ENCODE measurements at regions not wholly inside any gene's neighbourhood (a gene's known extent, or its start where the extent isn't known, plus 50 kb on each side); places are given as distances from the start of the nearest gene placed in this dataset.
A peak's percentile ranks its signal among the peaks of the same experiment; 100 is the strongest.

GRCh38 chr3:115520241-115520640, 103.1 kb upstream of the GAP43 start:
- Histone ChIP-seq H3K4me3 (no peak overlapping the region), H3K4me1 (ENCODE audit: low read depth) (peaks cover 13% of the 10 kb centered on the region), H3K27me3 (no peaks in the 10 kb centered on the region), H3K9me3 (ENCODE audit: low read depth) (no peaks in the 10 kb centered on the region), H3K36me3 (no peaks in the 10 kb centered on the region), H3K27ac (no peak overlapping the region)
- TF ChIP-seq CTCF (IDR thresholded peaks at IDR 0.05; ENCODE audit: low read depth, low read length), result no peak
- no peak for DNase-seq (ENCODE audit: low read depth in 1 of 2, low spot score in 1 of 2)

GRCh38 chr3:115520651-115521245, 102.6 kb upstream of the GAP43 start:
- no peak for DNase-seq (ENCODE audit: low read depth in 1 of 2, low spot score in 1 of 2)
- Histone ChIP-seq H3K36me3 (no peaks in the 10 kb centered on the region), H3K27me3 (no peaks in the 10 kb centered on the region), H3K9me3 (ENCODE audit: low read depth) (no peaks in the 10 kb centered on the region), H3K27ac (no peak overlapping the region), H3K4me3 (no peak overlapping the region), H3K4me1 (ENCODE audit: low read depth) (peaks cover 13% of the 10 kb centered on the region)
- TF ChIP-seq CTCF (IDR thresholded peaks at IDR 0.05; ENCODE audit: low read depth, low read length), result no peak

- peak in 1 of 2 donors; percentile 42 for DNase-seq (ENCODE audit: low read depth in 1 of 2, low spot score in 1 of 2)
- H3K27ac ChIP-seq, result peak overlapping the region; percentile 8
- H3K9me3 ChIP-seq (ENCODE audit: low read depth), result no peaks in the 10 kb centered on the region
- no peak overlapping the region for H3K4me3 ChIP-seq
- H3K36me3 ChIP-seq, result no peaks in the 10 kb centered on the region
- H3K4me1 ChIP-seq (ENCODE audit: low read depth), result peaks cover 5% of the 10 kb centered on the region
- H3K27me3 ChIP-seq, result no peaks in the 10 kb centered on the region
- no peak for TF ChIP-seq CTCF (IDR thresholded peaks at IDR 0.05; ENCODE audit: low read depth, low read length)
These were observed 99.9 kb upstream of the GAP43 start for GRCh38 chr3:115523458-115523857.

DNA sequence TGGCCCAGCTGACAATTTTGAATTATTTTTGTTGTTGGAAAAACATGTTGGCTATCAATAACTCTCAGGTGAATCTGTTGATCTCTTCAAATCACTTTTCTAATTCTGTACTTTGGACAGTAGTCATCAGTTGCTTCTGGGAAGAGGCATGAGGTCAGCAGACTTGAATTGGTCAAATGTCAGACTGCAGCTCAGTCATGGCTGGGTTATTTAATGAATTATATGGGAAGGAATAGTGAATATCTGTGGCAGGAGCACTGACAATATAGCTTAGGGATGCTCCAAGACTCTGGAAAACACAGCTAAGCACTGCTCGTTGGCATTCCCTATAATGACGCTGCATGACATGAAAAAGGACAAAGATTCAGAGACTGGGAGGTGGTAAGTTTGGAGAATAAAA, 98.8 kb upstream of the GAP43 start:
- no peaks in the 10 kb centered on the region for H3K36me3 ChIP-seq
- DNase-seq (ENCODE audit: low read depth in 1 of 2, low spot score in 1 of 2), result no peak
- TF ChIP-seq CTCF (IDR thresholded peaks at IDR 0.05; ENCODE audit: low read depth, low read length), result no peak
- H3K4me1 ChIP-seq (ENCODE audit: low read depth), result no peaks in the 10 kb centered on the region
- H3K27ac ChIP-seq, result no peak overlapping the region
- H3K9me3 ChIP-seq (ENCODE audit: low read depth), result no peaks in the 10 kb centered on the region
- H3K4me3 ChIP-seq, result no peak overlapping the region
- no peaks in the 10 kb centered on the region for H3K27me3 ChIP-seq

- DNase-seq (ENCODE audit: low read depth in 1 of 2, low spot score in 1 of 2), result peak in 1 of 2 donors; percentile 21
- Histone ChIP-seq H3K4me3 (no peak overlapping the region), H3K27me3 (no peaks in the 10 kb centered on the region), H3K4me1 (ENCODE audit: low read depth) (no peaks in the 10 kb centered on the region), H3K9me3 (ENCODE audit: low read depth) (no peaks in the 10 kb centered on the region), H3K27ac (no peak overlapping the region), H3K36me3 (no peaks in the 10 kb centered on the region)
- TF ChIP-seq CTCF (IDR thresholded peaks at IDR 0.05; ENCODE audit: low read depth, low read length), result no peak
These were observed 97.6 kb upstream of the GAP43 start for GRCh38 chr3:115525731-115526130.

All from cardiac muscle cell (in vitro differentiated cells and primary cell).